HL-60 (cell line): ENCODE measurements at regions not wholly inside any gene's neighbourhood (a gene's known extent, or its start where the extent isn't known, plus 50 kb on each side); places are given as distances from the start of the nearest gene placed in this dataset.

Experiments
- GABPA ChIP-seq: IDR thresholded peaks from 2 replicates; pipeline ENCODE4 v1.6.1; 2012; ENCODE audit warnings: low read depth
- POLR2AphosphoS5 ChIP-seq: IDR thresholded peaks from 2 replicates; pipeline ENCODE4 v1.6.1; 2012; ENCODE audit warnings: low read depth
- TF ChIP-seq, protein P1 (sequence below): IDR thresholded peaks from one replicate; pipeline ENCODE4 v1.5.1; 2011; ENCODE audit warnings: low read length, control low read depth, inconsistent platforms; ENCODE audit not compliant: insufficient read depth

DNA sequence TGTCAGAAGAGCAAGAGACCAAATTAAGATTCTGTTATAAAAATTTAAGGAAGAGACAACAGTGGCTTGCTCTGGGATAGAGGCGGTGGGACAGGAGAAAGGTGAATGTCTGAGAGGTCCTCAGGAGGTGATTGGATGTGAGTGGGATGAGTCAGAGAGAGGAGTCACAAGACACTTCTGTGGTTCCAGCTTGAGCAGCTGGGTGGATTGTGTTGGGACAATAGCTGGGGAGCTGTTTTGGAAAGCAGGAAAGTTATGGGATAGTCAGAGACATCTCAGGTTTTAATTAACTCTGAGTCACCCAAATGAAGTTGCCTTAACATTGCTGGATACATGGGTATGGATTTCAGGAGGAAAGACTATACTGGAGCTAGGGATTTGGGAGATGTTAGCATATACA is 218.0 kb upstream of the TRIB2 start:
- TF ChIP-seq, protein P1, sequence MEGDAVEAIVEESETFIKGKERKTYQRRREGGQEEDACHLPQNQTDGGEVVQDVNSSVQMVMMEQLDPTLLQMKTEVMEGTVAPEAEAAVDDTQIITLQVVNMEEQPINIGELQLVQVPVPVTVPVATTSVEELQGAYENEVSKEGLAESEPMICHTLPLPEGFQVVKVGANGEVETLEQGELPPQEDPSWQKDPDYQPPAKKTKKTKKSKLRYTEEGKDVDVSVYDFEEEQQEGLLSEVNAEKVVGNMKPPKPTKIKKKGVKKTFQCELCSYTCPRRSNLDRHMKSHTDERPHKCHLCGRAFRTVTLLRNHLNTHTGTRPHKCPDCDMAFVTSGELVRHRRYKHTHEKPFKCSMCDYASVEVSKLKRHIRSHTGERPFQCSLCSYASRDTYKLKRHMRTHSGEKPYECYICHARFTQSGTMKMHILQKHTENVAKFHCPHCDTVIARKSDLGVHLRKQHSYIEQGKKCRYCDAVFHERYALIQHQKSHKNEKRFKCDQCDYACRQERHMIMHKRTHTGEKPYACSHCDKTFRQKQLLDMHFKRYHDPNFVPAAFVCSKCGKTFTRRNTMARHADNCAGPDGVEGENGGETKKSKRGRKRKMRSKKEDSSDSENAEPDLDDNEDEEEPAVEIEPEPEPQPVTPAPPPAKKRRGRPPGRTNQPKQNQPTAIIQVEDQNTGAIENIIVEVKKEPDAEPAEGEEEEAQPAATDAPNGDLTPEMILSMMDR = no peak
- TF ChIP-seq GABPA = no peak
- no peak for TF ChIP-seq POLR2AphosphoS5
